ENCODE measurements at regions not wholly inside any gene's neighbourhood (a gene's known extent, or its start where the extent isn't known, plus 50 kb on each side); places are given as distances from the start of the nearest gene placed in this dataset.

DNA sequence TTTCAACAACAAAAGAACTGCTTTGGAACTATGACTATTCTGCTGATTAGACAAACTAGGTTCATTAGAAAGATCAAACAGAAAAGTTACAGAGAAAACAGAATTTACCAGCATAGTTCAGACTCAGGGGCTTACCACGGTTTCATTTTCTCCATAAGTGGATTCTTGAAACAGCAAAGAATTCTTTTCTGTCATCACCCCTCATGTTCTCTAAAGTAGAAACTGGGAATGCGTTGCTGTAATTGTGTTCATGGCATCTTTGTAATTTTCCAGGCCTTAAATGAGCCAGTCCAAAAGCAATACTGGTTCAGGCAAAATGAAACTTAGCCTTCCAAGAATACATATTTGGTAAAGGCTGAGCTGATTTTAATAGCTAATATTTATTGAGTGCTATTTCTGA lies 287.8 kb downstream of the CHL1 start:
- TF ChIP-seq CHD2 (IDR thresholded peaks at IDR 0.05; ENCODE audit: borderline replicate concordance, low read depth, low read length) (no peak), POLR2A (IDR thresholded peaks at IDR 0.05; ENCODE audit: low read depth, low read length) (no peak), HDGF (IDR thresholded peaks at IDR 0.05) (no peak), ZSCAN29 (IDR thresholded peaks at IDR 0.05) (no peak), CREB1 (IDR thresholded peaks at IDR 0.05; ENCODE audit: low read depth) (no peak), CEBPZ (IDR thresholded peaks at IDR 0.05; ENCODE audit: low read depth, low read length) (no peak), NFIC (IDR thresholded peaks at IDR 0.05; ENCODE audit: low read depth, low read length) (no peak), BACH1 (IDR thresholded peaks at IDR 0.05; ENCODE audit: borderline replicate concordance) (no peak)
- TF ChIP-seq, protein P1, sequence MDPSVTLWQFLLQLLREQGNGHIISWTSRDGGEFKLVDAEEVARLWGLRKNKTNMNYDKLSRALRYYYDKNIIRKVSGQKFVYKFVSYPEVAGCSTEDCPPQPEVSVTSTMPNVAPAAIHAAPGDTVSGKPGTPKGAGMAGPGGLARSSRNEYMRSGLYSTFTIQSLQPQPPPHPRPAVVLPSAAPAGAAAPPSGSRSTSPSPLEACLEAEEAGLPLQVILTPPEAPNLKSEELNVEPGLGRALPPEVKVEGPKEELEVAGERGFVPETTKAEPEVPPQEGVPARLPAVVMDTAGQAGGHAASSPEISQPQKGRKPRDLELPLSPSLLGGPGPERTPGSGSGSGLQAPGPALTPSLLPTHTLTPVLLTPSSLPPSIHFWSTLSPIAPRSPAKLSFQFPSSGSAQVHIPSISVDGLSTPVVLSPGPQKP (IDR thresholded peaks at IDR 0.05; ENCODE audit: low read depth, low read length) = no peak
- TF ChIP-seq, protein P2, sequence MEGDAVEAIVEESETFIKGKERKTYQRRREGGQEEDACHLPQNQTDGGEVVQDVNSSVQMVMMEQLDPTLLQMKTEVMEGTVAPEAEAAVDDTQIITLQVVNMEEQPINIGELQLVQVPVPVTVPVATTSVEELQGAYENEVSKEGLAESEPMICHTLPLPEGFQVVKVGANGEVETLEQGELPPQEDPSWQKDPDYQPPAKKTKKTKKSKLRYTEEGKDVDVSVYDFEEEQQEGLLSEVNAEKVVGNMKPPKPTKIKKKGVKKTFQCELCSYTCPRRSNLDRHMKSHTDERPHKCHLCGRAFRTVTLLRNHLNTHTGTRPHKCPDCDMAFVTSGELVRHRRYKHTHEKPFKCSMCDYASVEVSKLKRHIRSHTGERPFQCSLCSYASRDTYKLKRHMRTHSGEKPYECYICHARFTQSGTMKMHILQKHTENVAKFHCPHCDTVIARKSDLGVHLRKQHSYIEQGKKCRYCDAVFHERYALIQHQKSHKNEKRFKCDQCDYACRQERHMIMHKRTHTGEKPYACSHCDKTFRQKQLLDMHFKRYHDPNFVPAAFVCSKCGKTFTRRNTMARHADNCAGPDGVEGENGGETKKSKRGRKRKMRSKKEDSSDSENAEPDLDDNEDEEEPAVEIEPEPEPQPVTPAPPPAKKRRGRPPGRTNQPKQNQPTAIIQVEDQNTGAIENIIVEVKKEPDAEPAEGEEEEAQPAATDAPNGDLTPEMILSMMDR (IDR thresholded peaks at IDR 0.05 in 2 of 3, conservative IDR thresholded peaks at IDR 0.05 in 1 of 3; ENCODE audit: control insufficient read depth in 2 of 3, extremely low read depth in 1 of 3, insufficient read depth in 1 of 3, low read depth in 3 of 3, low read length in 3 of 3) = no peak
- TF ChIP-seq, protein P3, sequence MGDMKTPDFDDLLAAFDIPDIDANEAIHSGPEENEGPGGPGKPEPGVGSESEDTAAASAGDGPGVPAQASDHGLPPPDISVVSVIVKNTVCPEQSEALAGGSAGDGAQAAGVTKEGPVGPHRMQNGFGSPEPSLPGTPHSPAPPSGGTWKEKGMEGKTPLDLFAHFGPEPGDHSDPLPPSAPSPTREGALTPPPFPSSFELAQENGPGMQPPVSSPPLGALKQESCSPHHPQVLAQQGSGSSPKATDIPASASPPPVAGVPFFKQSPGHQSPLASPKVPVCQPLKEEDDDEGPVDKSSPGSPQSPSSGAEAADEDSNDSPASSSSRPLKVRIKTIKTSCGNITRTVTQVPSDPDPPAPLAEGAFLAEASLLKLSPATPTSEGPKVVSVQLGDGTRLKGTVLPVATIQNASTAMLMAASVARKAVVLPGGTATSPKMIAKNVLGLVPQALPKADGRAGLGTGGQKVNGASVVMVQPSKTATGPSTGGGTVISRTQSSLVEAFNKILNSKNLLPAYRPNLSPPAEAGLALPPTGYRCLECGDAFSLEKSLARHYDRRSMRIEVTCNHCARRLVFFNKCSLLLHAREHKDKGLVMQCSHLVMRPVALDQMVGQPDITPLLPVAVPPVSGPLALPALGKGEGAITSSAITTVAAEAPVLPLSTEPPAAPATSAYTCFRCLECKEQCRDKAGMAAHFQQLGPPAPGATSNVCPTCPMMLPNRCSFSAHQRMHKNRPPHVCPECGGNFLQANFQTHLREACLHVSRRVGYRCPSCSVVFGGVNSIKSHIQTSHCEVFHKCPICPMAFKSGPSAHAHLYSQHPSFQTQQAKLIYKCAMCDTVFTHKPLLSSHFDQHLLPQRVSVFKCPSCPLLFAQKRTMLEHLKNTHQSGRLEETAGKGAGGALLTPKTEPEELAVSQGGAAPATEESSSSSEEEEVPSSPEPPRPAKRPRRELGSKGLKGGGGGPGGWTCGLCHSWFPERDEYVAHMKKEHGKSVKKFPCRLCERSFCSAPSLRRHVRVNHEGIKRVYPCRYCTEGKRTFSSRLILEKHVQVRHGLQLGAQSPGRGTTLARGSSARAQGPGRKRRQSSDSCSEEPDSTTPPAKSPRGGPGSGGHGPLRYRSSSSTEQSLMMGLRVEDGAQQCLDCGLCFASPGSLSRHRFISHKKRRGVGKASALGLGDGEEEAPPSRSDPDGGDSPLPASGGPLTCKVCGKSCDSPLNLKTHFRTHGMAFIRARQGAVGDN (IDR thresholded peaks at IDR 0.05) = no peak
- TF ChIP-seq, protein P4, sequence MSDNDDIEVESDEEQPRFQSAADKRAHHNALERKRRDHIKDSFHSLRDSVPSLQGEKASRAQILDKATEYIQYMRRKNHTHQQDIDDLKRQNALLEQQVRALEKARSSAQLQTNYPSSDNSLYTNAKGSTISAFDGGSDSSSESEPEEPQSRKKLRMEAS (IDR thresholded peaks at IDR 0.05; ENCODE audit: low read depth, low read length) = no peak

Data from GM12878 (cell line).